ENCODE measurements at regions not wholly inside any gene's neighbourhood (a gene's known extent, or its start where the extent isn't known, plus 50 kb on each side); places are given as distances from the start of the nearest gene placed in this dataset.
"Not testable (repeated sequence)": the region's sequence is repeated elsewhere in the genome, so short reads cannot be mapped to it uniquely, and the experiment has no call there.

DNA sequence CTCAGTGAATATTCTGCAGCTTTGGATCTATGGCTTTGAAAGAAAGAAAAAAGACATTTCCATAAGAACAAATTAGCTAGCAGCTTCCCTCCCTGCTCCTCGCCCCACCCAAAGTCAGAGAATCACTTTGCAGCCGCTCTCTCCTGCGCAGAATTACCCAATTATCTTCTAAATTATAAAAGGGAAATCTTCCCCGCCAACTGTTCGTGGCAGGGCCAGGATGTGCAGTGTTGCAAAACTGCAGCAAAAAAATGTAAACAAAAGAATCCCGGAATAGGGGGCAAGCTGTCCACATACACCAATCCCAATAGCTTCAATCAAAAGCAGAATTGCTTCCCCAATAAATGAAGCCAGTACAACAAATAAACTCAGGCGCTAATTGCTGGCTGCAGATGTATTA is 510.6 kb downstream of the RBFOX1 start:
- no peak for DNase-seq (ENCODE audit: low read depth in 2 of 2)

DNA sequence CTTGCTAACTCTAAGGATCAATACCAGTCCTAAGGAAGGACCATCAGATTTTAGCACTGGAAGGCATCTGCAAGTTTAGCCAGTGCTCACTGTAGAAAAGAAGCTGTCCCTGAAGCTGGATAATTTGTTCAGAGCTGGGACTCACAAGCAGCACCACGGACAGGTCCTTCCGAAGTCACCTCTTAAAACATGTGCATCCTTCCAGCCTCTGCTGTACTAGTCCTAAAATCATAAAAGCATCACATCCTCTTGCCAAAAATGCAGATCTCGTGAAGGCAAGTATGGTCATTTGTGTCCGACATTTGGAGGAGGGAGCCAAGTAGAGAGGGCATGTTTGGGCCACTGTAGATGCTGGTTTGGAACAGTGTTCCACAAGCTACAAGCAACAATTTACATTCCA is 506.9 kb downstream of the RBFOX1 start:
- no peak for DNase-seq (ENCODE audit: low read depth in 2 of 2)

DNA sequence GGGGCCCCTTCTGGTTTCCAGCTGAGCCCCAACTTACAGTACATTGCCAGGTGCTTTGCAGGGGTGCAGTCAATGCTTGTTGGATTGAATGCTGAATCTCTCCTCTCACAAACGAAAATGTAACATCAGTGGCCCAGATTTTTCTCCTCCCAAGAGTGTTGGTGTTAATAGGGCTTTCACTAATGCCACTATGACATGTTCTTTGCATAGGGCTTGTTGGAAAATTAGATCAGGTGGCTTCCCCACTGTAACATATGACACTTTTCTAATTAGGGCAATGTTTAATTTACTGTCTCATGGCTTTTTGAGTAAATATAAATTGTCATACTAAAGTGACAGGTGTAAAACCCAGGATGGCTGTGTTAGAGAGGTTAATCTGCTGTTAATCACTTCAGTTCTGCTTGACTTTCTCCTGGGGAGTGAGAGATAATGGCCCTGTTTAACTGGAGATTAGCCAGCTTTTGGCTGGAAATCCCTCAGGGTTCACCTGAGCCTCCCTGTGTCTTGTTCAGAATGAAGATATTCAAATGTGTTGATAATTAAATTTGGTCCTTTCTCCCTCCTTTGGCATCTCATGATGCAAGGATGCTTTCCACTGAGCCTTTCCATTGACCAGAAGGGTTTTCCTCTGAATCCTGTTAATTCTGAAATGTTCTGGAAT is 502.3 kb downstream of the RBFOX1 start:
- DNase-seq (ENCODE audit: low read depth in 2 of 2) = no peak

DNA sequence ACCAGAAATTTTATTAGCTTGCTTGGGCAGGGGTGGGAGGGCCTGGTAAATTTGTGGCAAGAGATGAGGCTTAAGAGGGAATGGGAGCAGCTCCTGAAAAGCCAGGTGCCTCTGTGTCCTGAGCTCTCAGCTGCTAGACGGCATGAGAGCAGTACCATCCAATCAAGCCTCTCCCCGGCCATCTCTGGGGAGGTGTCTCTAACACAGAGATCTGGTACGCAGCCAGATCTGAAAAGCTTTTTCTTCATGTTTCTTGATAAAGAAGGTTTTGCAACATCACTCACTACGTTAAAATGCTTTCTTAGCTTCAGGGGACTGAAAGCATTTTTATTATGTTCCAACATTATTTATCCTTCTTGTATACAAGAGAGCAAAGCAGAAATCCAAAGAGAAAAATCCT is 488.2 kb downstream of the RBFOX1 start:
- no peak for DNase-seq (ENCODE audit: low read depth in 2 of 2)

DNA sequence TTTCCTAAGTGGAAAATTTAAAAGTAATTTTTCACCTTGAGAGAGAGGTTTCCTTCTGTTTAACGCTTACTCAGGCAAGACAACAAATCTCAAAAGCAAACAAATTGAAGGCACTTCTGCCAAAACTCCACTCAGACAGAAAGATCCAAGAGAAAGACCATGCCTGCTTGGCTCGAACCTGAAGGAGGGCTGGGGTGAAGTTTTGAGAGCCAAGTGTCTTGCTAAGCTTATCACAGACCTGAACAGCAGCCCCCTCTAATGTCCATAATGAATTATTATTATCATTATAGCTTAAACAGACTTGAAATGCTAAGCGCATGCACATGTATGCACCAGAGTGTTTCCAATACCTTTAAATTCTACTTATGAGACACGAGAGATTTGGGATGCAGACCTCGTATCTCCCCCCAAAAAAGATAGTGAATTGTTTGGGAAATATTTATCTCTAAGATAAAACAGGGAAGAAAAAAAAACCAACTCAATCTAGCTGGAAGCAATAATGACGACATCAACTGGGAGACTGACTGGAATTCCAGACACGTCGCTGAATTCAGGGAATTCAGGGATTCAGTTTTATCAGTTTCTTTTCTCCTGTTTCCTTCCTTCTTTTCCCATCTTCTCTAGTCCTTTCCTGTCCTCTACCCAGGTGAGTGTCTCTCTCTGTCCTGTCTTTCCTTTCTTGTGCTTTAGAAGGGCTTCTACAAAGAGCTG is 473.2 kb downstream of the RBFOX1 start:
- DNase-seq (ENCODE audit: low read depth in 2 of 2) = no peak

DNA sequence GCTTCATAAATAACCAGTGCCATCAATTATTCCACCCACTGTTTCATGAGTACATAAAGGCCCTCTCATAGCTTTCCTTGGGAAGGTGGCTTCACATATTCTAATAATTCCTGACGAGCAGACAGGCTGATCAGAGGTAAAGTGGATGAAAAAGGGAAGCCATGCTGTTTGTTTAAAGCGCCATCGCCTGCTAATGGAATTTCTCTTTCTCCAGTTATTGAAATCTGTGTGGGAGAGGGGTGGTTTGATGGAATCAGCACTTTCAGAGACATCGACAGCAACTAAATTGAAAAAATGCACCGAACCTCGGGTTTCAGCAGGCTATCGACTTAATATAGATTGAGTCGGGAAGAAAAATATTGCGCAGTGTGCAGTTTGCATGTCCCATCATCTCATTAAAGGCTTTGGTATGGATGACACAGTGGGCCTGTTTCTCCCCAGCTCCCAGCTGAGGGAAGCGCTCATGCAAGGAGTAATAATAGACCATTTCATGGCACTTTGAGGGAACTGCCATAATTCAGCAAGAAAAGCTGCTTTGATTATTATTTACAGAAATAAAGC is 472.1 kb downstream of the RBFOX1 start:
- no peak for DNase-seq (ENCODE audit: low read depth in 2 of 2)

DNA sequence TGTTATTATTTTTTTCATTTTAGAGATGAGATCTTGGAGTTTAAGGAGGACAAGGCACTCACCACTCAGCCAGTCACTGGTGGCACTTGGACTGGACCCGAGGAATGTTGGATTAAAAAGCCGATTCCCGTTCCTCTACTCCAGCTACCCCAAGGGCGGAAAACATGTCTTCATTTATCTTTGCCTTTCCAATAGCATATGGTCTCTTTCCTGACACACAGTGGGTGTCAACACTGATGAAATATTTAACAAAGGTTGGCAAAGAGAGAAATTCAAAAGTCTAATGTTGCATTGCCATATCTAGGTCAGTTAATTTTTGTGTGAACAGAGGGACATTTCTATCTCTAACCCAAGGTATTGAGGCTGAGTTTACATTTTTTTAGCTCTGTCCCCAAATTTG is 459.7 kb downstream of the RBFOX1 start:
- DNase-seq (ENCODE audit: low read depth in 2 of 2) = no peak

DNA sequence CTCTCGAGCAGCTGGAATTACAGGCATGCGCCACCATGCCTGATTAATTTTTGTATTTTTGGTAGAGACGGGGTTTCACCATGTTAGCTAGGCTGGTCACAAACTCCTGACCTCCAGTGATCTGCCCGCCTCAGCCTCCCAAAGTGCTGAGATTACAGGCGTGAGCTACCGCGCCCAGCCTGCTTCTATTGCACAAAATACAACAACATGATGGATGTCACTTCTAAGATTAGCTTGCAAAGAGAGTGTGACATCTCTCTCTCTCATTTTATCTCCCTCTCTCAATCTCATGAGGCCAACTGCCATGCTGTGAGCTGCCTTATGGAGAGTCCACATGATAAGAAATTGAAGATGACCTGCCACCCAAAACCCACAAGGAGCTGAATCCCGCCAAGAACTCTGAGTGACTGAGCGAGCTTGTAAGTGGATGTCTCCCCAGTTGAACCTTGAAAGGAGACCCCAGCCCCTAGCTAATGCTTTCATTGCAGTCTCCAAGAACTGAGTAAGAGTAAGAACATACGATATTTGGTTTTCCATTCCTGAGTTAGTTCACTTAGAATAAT is 458.5 kb downstream of the RBFOX1 start:
- no peak for DNase-seq (ENCODE audit: low read depth in 2 of 2)

DNA sequence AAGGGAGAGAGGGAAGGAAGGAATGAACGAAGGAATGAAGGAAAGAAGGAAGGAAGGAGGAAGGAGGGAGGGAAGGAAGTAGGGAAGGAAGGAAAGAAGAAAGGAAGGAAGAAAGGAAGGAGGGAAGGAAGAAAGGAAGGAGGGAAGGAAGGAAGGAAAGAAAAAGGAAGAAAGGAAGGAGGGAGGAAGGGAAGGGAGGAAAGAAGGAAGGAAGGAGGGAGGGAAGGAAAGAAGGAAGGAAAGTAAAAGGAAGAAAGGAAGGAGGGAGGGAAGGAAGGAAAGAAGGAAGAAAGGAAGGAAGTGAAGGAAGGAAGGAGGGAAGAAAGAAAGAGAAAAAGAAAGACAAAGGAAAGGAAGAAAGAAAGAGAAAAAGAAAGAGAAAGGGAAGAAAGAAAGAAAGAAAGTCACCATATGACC is 442.4 kb downstream of the RBFOX1 start:
- no peak for DNase-seq (ENCODE audit: low read depth in 2 of 2)

DNA sequence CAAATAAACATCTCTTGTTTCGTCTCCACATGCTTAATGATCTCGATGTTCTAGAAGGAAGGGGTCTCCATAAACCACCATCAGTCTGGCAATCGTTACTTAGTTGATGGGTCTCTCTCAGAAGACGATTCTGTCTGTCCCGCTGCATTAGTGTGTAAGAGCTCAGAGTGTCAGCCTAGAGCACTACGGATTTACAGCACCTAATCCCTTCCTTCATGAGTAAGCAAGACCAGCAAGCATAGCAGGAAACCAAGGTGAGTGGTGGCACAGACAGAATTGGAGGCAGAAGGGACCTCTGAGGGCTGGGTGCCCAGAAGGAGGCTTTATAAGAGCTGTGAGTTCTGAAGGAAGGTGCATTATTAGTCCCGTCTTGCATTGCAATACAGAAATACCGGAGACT is 440.1 kb downstream of the RBFOX1 start:
- no peak for DNase-seq (ENCODE audit: low read depth in 2 of 2)

DNA sequence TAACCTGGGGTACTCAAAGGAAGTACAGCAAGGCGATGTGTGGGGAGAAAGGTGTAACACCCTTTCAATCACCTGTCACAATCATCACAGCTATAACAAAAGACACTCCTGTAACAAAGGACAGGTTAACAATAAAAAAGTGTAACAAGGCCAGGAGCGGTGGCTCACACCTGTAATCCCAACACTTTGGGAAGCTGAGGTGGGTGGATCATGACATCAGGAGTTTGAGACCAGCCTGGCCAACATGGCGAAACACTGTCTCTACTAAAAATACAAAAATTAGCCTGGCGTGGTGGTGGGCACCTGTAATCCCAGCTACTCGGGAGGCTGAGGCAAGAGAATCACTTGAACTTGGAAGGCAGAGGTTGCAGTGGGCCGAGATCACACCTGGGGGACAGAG is 436.4 kb downstream of the RBFOX1 start:
- DNase-seq (ENCODE audit: low read depth in 2 of 2) = not testable (repeated sequence)

DNA sequence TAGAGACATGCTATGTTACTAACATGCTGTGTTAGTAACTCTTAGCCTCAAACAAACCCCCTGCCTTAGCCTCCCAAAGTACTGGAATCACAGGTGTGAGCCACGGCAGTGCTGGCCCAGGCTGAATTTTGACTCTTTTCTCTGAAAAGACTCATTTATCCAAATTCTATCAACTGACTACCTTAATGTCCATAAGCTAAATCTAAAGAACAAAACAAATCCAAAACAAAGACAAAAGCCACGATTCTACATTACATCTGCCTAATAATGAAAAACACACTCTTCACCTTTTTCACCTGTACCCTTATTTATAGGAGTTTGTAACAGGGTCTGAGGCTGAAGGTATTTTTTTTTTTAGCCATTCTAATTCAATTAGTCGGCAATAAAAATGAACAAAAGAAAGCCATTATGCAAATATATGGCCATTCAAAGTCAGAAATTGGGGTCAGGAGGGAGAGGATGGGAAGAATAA is 432.5 kb downstream of the RBFOX1 start:
- DNase-seq (ENCODE audit: low read depth in 2 of 2) = no peak

DNA sequence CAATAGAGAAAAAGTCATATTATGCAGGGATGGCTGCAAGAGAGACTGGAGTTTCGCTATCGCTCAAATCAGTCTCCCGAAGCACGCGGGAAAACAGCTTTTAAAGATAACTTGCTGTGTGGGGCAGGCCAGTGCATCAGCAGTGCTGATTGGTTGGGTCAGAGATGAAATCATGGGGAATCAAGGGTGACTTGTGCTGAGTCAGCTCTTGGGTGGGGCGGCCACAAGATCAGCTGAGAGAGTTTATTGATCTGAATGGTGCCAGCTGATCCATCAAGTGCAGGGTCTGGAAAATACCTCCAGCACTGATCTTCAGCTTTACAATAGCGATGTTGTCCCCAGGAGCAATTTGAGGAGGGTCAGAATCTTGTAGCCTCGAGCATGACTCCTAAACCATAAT is 430.5 kb downstream of the RBFOX1 start:
- DNase-seq (ENCODE audit: low read depth in 2 of 2) = no peak

Measured in stimulated activated CD8-positive, alpha-beta memory T cell treated with anti-CD3 and anti-CD28 coated beads, Interleukin-15, amount 100 ng/mL, for 48 hours (primary cell).